ENCODE measurements at regions not wholly inside any gene's neighbourhood (a gene's known extent, or its start where the extent isn't known, plus 50 kb on each side); places are given as distances from the start of the nearest gene placed in this dataset.
A peak's percentile ranks its signal among the peaks of the same experiment; 100 is the strongest.
"Not testable (repeated sequence)": the region's sequence is repeated elsewhere in the genome, so short reads cannot be mapped to it uniquely, and the experiment has no call there.

GRCh38 chr1:170804419-170804818, 130.9 kb upstream of the MROH9 start:
- no peak for DNase-seq (ENCODE audit: low read depth)
- no peak for TF ChIP-seq CTCF (IDR thresholded peaks at IDR 0.05; ENCODE audit: insufficient read depth, low read length)
- H3K4me3 ChIP-seq (ENCODE audit: low read depth, low read length) = no peak overlapping the region

GRCh38 chr1:170804879-170805278, 130.5 kb upstream of the MROH9 start:
- TF ChIP-seq CTCF (IDR thresholded peaks at IDR 0.05; ENCODE audit: insufficient read depth, low read length) = no peak
- DNase-seq (ENCODE audit: low read depth) = no peak
- H3K4me3 ChIP-seq (ENCODE audit: low read depth, low read length) = no peak overlapping the region

GRCh38 chr1:170806961-170807360, 128.4 kb upstream of the MROH9 start:
- no peak for TF ChIP-seq CTCF (IDR thresholded peaks at IDR 0.05; ENCODE audit: insufficient read depth, low read length)
- DNase-seq (ENCODE audit: low read depth) = no peak
- no peak overlapping the region for H3K4me3 ChIP-seq (ENCODE audit: low read depth, low read length)

- H3K4me3 ChIP-seq (ENCODE audit: low read depth, low read length) = no peak overlapping the region
- no peak for TF ChIP-seq CTCF (IDR thresholded peaks at IDR 0.05; ENCODE audit: insufficient read depth, low read length)
- peak; percentile 70 for DNase-seq (ENCODE audit: low read depth)
These were observed 127.9 kb upstream of the MROH9 start for GRCh38 chr1:170807432-170807831.

- H3K4me3 ChIP-seq (ENCODE audit: low read depth, low read length) = no peak overlapping the region
- no peak for TF ChIP-seq CTCF (IDR thresholded peaks at IDR 0.05; ENCODE audit: insufficient read depth, low read length)
- no peak for DNase-seq (ENCODE audit: low read depth)
These were observed 127.0 kb upstream of the MROH9 start for GRCh38 chr1:170808216-170808885.

GRCh38 chr1:170811013-170811412, 124.3 kb upstream of the MROH9 start:
- not testable (repeated sequence) for H3K4me3 ChIP-seq (ENCODE audit: low read depth, low read length); DNase-seq (ENCODE audit: low read depth)

GRCh38 chr1:170819781-170820180, 115.6 kb upstream of the MROH9 start:
- TF ChIP-seq CTCF (IDR thresholded peaks at IDR 0.05; ENCODE audit: insufficient read depth, low read length) = no peak
- DNase-seq (ENCODE audit: low read depth) = no peak
- no peak overlapping the region for H3K4me3 ChIP-seq (ENCODE audit: low read depth, low read length)
